ENCODE measurements at regions not wholly inside any gene's neighbourhood (a gene's known extent, or its start where the extent isn't known, plus 50 kb on each side); places are given as distances from the start of the nearest gene placed in this dataset.
"Not testable (repeated sequence)": the region's sequence is repeated elsewhere in the genome, so short reads cannot be mapped to it uniquely, and the experiment has no call there.

DNA sequence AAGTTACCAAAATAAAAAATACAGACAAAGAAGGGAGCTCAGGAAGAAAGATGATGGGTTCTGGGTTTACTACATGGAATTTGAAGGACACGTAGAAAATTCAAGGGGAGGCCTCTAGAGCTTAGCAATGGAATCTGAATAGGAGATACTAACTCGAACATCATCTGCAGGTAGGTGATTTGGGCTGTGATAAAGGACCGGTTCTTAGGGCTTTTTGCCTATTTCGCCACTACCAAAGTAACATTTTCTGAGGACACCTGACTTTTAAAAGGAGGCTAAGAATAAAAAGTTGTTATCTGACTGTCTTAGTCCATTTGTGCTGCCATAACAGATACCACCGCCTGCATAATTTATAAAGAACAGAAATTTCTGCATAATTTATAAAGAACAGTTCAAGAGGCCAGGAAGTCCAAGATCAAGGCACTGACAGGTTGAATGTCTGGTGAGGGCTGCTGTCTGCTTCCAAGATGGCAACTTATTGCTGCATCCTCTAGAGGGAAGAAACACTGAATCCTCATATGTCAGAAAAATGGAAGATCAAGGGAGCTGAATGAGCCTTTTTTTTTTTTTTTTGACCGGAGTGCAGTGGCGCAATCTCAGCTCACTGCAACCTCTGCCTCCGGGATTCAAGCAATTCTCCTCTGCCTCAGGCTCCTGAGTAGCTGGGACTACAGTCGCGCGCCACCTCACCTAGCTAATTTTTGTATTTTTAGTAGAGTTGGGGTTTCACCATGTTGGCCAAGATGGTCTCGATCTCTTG lies 67.9 kb upstream of the UBE2E2 start:
- no peaks in the 10 kb centered on the region for H3K4me1 ChIP-seq
- H3K4me3 ChIP-seq = no peak overlapping the region
- POLR2A ChIA-PET = no interaction called here
- CTCF ChIA-PET = interaction anchor here (1.4 kb wide), 1 partner anchor 677 kb away, joined by 3 read pairs; no protein-coding TSS in a partner anchor
- 70% methylated on average over 12 of the region's 12 CpGs for WGBS (ENCODE audit: missing lambda C conversion rate)
- ATAC-seq (no peak), FAIRE-seq (no peak), DNase-seq (ENCODE audit: low read depth in 1 of 2, low spot score in 1 of 2) (no peak)
- no peak overlapping the region for H3K4me2 ChIP-seq
- no peak overlapping the region for H3K27ac ChIP-seq
- no peak for TF ChIP-seq JUNB (IDR thresholded peaks at IDR 0.05)
- H3K9me3 ChIP-seq = no peaks in the 10 kb centered on the region

DNA sequence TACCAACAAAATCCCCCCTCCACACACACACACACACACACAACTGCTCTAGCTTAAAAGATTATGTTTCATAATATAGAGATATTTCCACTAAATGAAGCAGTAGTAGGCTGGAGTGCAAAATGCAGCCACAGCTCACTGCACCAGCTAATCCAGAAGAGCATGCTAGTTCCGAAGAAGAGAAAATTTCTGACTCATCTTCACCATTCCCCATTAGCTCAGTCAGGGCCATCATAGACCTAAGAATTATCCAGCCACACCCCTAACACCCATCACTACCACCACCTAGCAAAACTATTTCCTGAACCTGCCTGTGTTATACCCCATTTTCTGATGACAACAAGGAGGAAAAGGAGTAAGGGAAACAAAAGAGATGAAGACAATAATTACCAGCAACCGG lies 67.1 kb upstream of the UBE2E2 start:
- DNase-seq (ENCODE audit: low read depth in 1 of 2, low spot score in 1 of 2) (no peak), ATAC-seq (no peak), FAIRE-seq (no peak)
- H3K4me2 ChIP-seq = no peak overlapping the region
- H3K27ac ChIP-seq = no peak overlapping the region
- ChIA-PET POLR2A (no interaction called here), CTCF (no interaction called here)
- H3K4me1 ChIP-seq = no peaks in the 10 kb centered on the region
- H3K4me3 ChIP-seq = no peak overlapping the region
- H3K9me3 ChIP-seq = no peaks in the 10 kb centered on the region
- TF ChIP-seq CBX2 (IDR thresholded peaks at IDR 0.05; ENCODE audit: borderline replicate concordance, low read depth) = no peak
- no peak for TF ChIP-seq RFX5 (IDR thresholded peaks at IDR 0.05)
- TF ChIP-seq, protein P1, sequence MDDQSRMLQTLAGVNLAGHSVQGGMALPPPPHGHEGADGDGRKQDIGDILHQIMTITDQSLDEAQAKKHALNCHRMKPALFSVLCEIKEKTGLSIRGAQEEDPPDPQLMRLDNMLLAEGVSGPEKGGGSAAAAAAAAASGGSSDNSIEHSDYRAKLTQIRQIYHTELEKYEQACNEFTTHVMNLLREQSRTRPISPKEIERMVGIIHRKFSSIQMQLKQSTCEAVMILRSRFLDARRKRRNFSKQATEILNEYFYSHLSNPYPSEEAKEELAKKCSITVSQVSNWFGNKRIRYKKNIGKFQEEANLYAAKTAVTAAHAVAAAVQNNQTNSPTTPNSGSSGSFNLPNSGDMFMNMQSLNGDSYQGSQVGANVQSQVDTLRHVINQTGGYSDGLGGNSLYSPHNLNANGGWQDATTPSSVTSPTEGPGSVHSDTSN (IDR thresholded peaks at IDR 0.05) = no peak
- TF ChIP-seq POLR2AphosphoS2 (conservative IDR thresholded peaks at IDR 0.05; ENCODE audit: low read length) = no peak
- no peak for TF ChIP-seq MYC (IDR thresholded peaks at IDR 0.05; ENCODE audit: borderline replicate concordance, low read length)
- TF ChIP-seq CBX8 (IDR thresholded peaks at IDR 0.05) = no peak
- TF ChIP-seq ZNF302 (CRISPR knock-in tag; IDR thresholded peaks at IDR 0.05) = no peak
- TF ChIP-seq ZC3H11A (IDR thresholded peaks at IDR 0.05) = no peak
- no peak for TF ChIP-seq JUNB (IDR thresholded peaks at IDR 0.05)
- TF ChIP-seq HOXA7 (CRISPR knock-in tag; IDR thresholded peaks at IDR 0.05) = no peak
- TF ChIP-seq BCL3 (IDR thresholded peaks at IDR 0.05) = no peak
- TF ChIP-seq FOXS1 (CRISPR knock-in tag; IDR thresholded peaks at IDR 0.05) = no peak
- no peak for TF ChIP-seq ESRRA (IDR thresholded peaks at IDR 0.05; ENCODE audit: borderline replicate concordance, low read length)
- TF ChIP-seq NFE2L2 (conservative IDR thresholded peaks at IDR 0.05; ENCODE audit: low read length) = no peak
- no peak for TF ChIP-seq EHMT2 (IDR thresholded peaks at IDR 0.05; ENCODE audit: low read depth)
- no peak for TF ChIP-seq HOXB5 (CRISPR knock-in tag; IDR thresholded peaks at IDR 0.05)
- WGBS (ENCODE audit: missing lambda C conversion rate) = 50% methylated on average over 2 of the region's 2 CpGs

- 21% methylated on average over 2 of the region's 2 CpGs for WGBS (ENCODE audit: missing lambda C conversion rate)
- FAIRE-seq; H3K27ac ChIP-seq; CTCF ChIA-PET; H3K4me3 ChIP-seq; ATAC-seq; POLR2A ChIA-PET; H3K9me3 ChIP-seq; DNase-seq (ENCODE audit: low read depth in 1 of 2, low spot score in 1 of 2); H3K4me1 ChIP-seq; H3K4me2 ChIP-seq: not testable (repeated sequence)
Observed at GRCh38 chr3:23144051-23144450, 59.1 kb upstream of the UBE2E2 start.

GRCh38 chr3:23146163-23146562 lies 57.0 kb upstream of the UBE2E2 start:
- no peak overlapping the region for H3K4me2 ChIP-seq
- 2% methylated on average over 2 of the region's 2 CpGs for WGBS (ENCODE audit: missing lambda C conversion rate)
- no peaks in the 10 kb centered on the region for H3K9me3 ChIP-seq
- DNase-seq (ENCODE audit: low read depth in 1 of 2, low spot score in 1 of 2) (no peak), FAIRE-seq (no peak), ATAC-seq (no peak)
- ChIA-PET POLR2A (no interaction called here), CTCF (no interaction called here)
- H3K4me1 ChIP-seq = no peaks in the 10 kb centered on the region
- no peak overlapping the region for H3K4me3 ChIP-seq
- H3K27ac ChIP-seq = no peak overlapping the region
- TF ChIP-seq MAFK (IDR thresholded peaks at IDR 0.05; ENCODE audit: partially characterized antibody) (peak; percentile 70), TP53 (CRISPR knock-in tag; IDR thresholded peaks at IDR 0.05) (no peak)
